ENCODE measurements at regions not wholly inside any gene's neighbourhood (a gene's known extent, or its start where the extent isn't known, plus 50 kb on each side); places are given as distances from the start of the nearest gene placed in this dataset.
"Not testable (repeated sequence)": the region's sequence is repeated elsewhere in the genome, so short reads cannot be mapped to it uniquely, and the experiment has no call there.

DNA sequence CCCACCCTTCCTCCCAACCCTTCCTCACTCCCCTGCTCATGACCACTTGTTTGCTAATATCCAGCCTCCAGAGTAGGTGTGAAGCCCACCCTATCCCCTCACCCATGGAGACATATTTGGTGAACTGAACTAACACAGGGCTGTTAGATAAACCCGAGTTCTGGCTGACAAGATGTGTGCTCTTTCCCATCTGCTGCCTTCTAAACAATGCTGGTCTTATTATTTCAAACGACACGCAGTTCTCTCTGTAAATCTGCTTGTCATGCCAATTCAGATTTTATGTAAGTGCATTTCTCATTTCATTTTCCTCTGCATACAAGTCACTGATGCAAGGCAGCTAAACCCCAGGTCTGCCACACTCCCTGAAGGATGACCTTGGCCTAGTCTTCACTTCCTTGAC lies 343.0 kb upstream of the CDH5 start:
- TF ChIP-seq, protein P1, sequence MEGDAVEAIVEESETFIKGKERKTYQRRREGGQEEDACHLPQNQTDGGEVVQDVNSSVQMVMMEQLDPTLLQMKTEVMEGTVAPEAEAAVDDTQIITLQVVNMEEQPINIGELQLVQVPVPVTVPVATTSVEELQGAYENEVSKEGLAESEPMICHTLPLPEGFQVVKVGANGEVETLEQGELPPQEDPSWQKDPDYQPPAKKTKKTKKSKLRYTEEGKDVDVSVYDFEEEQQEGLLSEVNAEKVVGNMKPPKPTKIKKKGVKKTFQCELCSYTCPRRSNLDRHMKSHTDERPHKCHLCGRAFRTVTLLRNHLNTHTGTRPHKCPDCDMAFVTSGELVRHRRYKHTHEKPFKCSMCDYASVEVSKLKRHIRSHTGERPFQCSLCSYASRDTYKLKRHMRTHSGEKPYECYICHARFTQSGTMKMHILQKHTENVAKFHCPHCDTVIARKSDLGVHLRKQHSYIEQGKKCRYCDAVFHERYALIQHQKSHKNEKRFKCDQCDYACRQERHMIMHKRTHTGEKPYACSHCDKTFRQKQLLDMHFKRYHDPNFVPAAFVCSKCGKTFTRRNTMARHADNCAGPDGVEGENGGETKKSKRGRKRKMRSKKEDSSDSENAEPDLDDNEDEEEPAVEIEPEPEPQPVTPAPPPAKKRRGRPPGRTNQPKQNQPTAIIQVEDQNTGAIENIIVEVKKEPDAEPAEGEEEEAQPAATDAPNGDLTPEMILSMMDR (IDR thresholded peaks at IDR 0.05; ENCODE audit: low read depth, low read length, missing control alignments), result no peak
- in situ Hi-C loops (cut with HindIII; ENCODE audit: low sequenced_read_pairs), result no loop called here
- no peak for DNase-seq (ENCODE audit: low read depth)
- no peak overlapping the region for H3K4me3 ChIP-seq (ENCODE audit: low read depth, low read length)

DNA sequence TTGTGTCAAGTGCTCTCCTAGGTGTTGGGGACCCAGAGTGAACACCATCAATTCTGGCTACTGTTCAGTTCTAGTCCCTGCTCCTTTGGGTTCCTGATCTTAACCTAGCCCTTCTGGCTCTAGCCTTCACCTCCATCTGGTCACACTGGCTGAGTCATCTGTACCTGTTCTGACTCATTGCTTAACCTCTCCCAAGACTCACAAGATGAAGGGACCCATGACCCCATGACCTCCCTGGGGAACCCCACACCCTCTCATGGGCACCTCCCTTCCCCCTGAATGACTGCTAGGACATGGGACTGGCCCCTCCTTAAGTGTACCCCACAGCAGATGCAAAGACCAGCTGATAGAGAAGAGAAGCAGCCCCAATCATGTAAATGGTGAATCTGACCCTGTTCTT lies 345.8 kb upstream of the CDH5 start:
- DNase-seq (ENCODE audit: low read depth), result no peak
- TF ChIP-seq, protein P1 (IDR thresholded peaks at IDR 0.05; ENCODE audit: low read depth, low read length, missing control alignments), result no peak
- in situ Hi-C loops (cut with HindIII; ENCODE audit: low sequenced_read_pairs), result no loop called here
- H3K4me3 ChIP-seq (ENCODE audit: low read depth, low read length), result no peak overlapping the region

DNA sequence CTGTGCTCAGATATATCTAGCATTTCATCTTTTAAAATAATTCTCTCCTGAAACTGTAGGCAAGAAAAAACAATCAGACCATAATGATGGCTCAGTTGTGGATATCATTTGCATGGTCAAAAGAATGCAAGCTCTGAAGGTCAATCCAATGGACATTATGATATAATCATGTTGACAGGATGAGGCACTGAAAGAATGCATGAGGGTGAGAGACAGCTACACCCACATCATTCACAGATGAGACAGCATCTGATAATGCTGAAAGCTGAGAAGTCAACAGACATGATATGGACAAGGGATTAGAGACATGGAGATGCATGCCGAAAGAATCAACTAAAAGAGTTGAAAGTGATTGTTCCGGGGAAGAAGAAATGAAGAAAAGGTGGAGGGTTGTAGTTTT lies 346.4 kb upstream of the CDH5 start:
- TF ChIP-seq, protein P1 (IDR thresholded peaks at IDR 0.05; ENCODE audit: low read depth, low read length, missing control alignments), result no peak
- no peak overlapping the region for H3K4me3 ChIP-seq (ENCODE audit: low read depth, low read length)
- in situ Hi-C loops (cut with HindIII; ENCODE audit: low sequenced_read_pairs), result no loop called here
- DNase-seq (ENCODE audit: low read depth), result no peak

DNA sequence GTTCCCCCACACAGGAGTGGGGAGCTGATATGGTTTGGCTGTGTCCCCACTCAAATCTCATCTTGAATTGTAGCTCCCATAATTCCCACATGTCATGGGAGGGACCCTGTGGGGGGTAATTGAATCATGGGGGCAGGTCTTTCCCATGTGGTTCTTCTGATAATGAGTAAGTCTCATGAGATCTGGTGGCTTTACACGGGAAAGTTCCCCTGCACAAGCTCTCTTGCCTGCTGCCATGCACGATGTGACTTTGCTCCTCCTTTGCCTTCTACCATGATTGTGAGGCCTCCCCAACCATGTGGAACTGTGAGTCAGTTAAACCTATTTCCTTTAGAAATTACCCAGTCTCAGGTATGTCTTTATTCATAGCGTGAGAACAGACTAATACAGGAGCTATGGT lies 347.0 kb upstream of the CDH5 start:
- in situ Hi-C loops (cut with HindIII; ENCODE audit: low sequenced_read_pairs); H3K4me3 ChIP-seq (ENCODE audit: low read depth, low read length); DNase-seq (ENCODE audit: low read depth): not testable (repeated sequence)

DNA sequence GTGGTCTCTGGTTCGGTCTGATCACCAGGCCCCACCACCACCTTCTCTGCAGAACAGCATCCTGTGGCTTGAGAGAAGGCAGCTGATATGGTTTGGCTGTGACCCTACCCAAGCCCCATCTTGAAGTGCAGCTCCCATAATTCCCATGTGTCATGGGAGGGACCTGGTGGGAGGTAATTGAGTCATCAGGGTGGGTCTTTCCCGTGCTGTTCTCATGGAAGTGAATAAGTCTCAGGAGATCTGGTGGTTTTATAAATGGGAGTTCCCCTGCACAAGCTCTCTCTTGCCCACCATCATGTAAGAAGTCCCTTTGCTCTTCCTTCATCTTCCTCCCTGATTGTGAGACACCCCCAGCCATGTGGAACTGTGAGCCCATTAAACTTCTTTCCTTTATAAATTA lies 352.3 kb upstream of the CDH5 start:
- TF ChIP-seq, protein P1 (IDR thresholded peaks at IDR 0.05; ENCODE audit: low read depth, low read length, missing control alignments), result no peak
- in situ Hi-C loops (cut with HindIII; ENCODE audit: low sequenced_read_pairs), result no loop called here
- no peak overlapping the region for H3K4me3 ChIP-seq (ENCODE audit: low read depth, low read length)
- DNase-seq (ENCODE audit: low read depth), result no peak

DNA sequence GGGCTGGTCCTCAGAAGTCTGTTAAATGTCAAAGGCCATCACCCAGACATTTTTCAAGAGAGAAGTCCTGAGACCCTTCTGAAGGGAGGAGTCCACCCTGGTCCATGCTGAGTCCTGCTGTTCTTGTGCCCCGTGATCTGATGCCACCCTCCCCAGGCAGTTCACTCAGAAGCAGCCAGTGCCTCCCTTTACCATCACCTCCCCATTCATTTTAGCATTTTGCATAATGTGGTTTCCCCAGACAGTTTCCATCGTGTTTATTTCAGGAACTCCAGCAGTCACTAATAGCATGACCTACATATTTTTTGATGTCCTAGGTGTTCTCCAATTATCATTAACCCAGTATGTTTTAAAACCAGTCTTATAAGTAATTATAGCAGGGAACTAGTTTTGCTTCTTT lies 353.0 kb upstream of the CDH5 start:
- no peak for DNase-seq (ENCODE audit: low read depth)
- TF ChIP-seq, protein P1 (IDR thresholded peaks at IDR 0.05; ENCODE audit: low read depth, low read length, missing control alignments), result no peak
- in situ Hi-C loops (cut with HindIII; ENCODE audit: low sequenced_read_pairs), result no loop called here
- no peak overlapping the region for H3K4me3 ChIP-seq (ENCODE audit: low read depth, low read length)

DNA sequence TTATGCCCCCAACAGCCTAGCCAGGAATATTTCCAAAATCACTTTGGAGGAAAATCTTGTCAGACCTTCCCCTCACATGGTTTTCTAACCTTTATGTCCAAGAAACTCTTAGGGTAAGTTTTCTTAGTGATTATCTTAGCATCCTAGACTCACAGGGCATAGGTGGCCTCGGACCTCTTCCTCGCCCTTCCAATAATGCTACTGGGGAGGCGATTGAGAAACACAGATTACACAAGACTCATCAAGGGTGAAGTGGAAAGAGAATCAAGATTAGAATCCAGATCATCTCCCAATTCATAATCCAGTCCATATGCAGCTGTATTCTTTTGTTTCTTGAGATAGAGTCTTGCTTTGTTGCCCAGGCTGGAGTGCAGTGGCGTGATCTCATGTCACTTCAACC lies 358.4 kb upstream of the CDH5 start:
- no peak for DNase-seq (ENCODE audit: low read depth)
- in situ Hi-C loops (cut with HindIII; ENCODE audit: low sequenced_read_pairs), result no loop called here
- H3K4me3 ChIP-seq (ENCODE audit: low read depth, low read length), result no peak overlapping the region
- TF ChIP-seq, protein P1 (IDR thresholded peaks at IDR 0.05; ENCODE audit: low read depth, low read length, missing control alignments), result no peak

Measured in astrocyte of the cerebellum (primary cell).